ENCODE measurements at regions not wholly inside any gene's neighbourhood (a gene's known extent, or its start where the extent isn't known, plus 50 kb on each side); places are given as distances from the start of the nearest gene placed in this dataset.

GRCh38 chr9:8208465-8208864 lies 408.9 kb upstream of the DMAC1 start:
- H3K79me1 ChIP-seq (ENCODE audit: insufficient read depth, low read depth, low read length, poor library complexity, severe bottlenecking), result no peaks in the 10 kb centered on the region
- H3K18ac ChIP-seq (ENCODE audit: insufficient read length, low read depth, low read length), result no peak overlapping the region
- no peak overlapping the region for H3K56ac ChIP-seq (ENCODE audit: insufficient read length, low read depth, low read length)
- no peaks in the 10 kb centered on the region for H3K23me2 ChIP-seq (ENCODE audit: insufficient read length, low read depth, low read length, poor library complexity, severe bottlenecking)
- no peak overlapping the region for H3K14ac ChIP-seq (ENCODE audit: insufficient read depth, low read length)
- no peak overlapping the region for H3K27ac ChIP-seq (ENCODE audit: insufficient read length, low read depth, low read length)
- Mint-ChIP-seq H3K27ac (no peak overlapping the region; a peak in 1 of 7 replicates), H3K9me3 (peaks cover 0 to 3% of the 10 kb centered on the region in 2 experiments; a peak in 1 of 5 replicates), H3K4me3 (no peak overlapping the region), H3K36me3 (ENCODE audit: insufficient read depth in 1 of 3, low read depth in 3 of 3) (no peaks in the 10 kb centered on the region), H3K27me3 (ENCODE audit: low read depth) (no peaks in the 10 kb centered on the region), H3K4me1 (no peaks in the 10 kb centered on the region)
- no peak overlapping the region for H3T11ph ChIP-seq (ENCODE audit: low read length)
- H4K91ac ChIP-seq (ENCODE audit: insufficient read length, low read depth, low read length), result no peak overlapping the region
- no peaks in the 10 kb centered on the region for H3K9me3 ChIP-seq (ENCODE audit: control insufficient read depth, low read depth, low read length)
- whole genome bisulfite sequencing (ENCODE audit: extremely low coverage, insufficient read length, low lambda C conversion rate), result no CpG with 5 or more reads among the region's 2 CpGs
- H2BK20ac ChIP-seq (ENCODE audit: low read depth, low read length, poor library complexity, severe bottlenecking), result no peak overlapping the region
- TF ChIP-seq CTCF (conservative IDR thresholded peaks at IDR 0.05), result no peak
- no peaks in the 10 kb centered on the region for H4K20me1 ChIP-seq (ENCODE audit: control insufficient read depth, insufficient read depth, insufficient read length)
- no peak overlapping the region for H4K5ac ChIP-seq (ENCODE audit: insufficient read length, low read depth, low read length)
- H2BK12ac ChIP-seq (ENCODE audit: insufficient read length, low read depth, low read length), result no peak overlapping the region
- H3K4ac ChIP-seq (ENCODE audit: low read depth, low read length), result no peak overlapping the region
- H2AFZ ChIP-seq (ENCODE audit: low read length), result no peak overlapping the region
- no peak overlapping the region for H3K4me2 ChIP-seq (ENCODE audit: insufficient read depth, insufficient read length, low read length)
- no peak overlapping the region for H4K8ac ChIP-seq (replicated peaks; ENCODE audit: insufficient read length, low read depth, low read length)
- H3K9ac ChIP-seq (ENCODE audit: extremely low read depth, insufficient read length, low read length), result no peak overlapping the region
- H2AK5ac ChIP-seq (ENCODE audit: insufficient read length, low read length), result no peak overlapping the region
- no peaks in the 10 kb centered on the region for H3K27me3 ChIP-seq (ENCODE audit: insufficient read depth, low read length)
- H3K23ac ChIP-seq (ENCODE audit: insufficient read length, low read depth, low read length), result no peak overlapping the region
- no peak for DNase-seq
- H3K79me2 ChIP-seq (ENCODE audit: insufficient read depth, low read length), result no peaks in the 10 kb centered on the region
- no peak overlapping the region for H2BK120ac ChIP-seq (ENCODE audit: low read depth, low read length, poor library complexity, severe bottlenecking)
- no peak overlapping the region for H2BK5ac ChIP-seq (ENCODE audit: insufficient read length, low read length)
- no peak overlapping the region for H2BK15ac ChIP-seq (ENCODE audit: low read depth, low read length)
- no peaks in the 10 kb centered on the region for H3K4me1 ChIP-seq (ENCODE audit: insufficient read depth, low read length)

Data from H9 (cell line).